NCI-H1694 (cell line): ENCODE measurements at regions not wholly inside any gene's neighbourhood (a gene's known extent, or its start where the extent isn't known, plus 50 kb on each side); places are given as distances from the start of the nearest gene placed in this dataset.
"Not testable (repeated sequence)": the region's sequence is repeated elsewhere in the genome, so short reads cannot be mapped to it uniquely, and the experiment has no call there.

ENCODE experiments used
- DNase-seq: peaks from one replicate; lab custom pipeline; 2025; lab: John Stamatoyannopoulos, UW

GRCh38 chr7:66413379-66414114, 208.4 kb downstream of the TPST1 start:
- DNase-seq = peak; percentile 4

DNA sequence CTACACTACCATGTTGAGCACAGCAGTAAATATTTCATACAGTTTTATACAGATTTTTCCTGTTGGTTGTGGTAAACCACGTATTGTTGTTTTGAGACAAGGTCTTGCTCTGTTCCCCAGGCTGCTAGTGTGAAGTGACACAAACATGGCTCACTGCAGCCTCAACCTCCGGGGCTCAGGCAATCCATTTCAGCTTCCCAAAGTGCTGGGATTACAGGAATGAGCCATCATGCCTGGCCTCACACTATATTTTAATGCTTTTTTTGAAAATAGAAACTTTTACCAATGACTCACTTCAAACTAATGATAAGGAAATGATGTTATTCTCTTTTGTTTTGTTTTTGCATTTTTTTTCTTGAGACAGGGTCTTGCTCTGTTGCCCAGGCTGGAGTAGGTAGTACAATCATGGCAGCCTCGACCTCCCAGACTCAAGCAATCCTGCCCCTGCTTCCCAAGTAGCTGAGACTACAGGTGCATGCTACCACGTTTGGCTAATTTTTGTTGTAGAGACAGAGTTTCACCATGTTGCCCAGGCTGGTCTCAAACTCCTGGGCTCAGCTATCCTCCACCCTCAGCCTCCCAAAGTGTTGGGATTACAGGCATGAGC, 210.6 kb downstream of the TPST1 start:
- no peak for DNase-seq

DNA sequence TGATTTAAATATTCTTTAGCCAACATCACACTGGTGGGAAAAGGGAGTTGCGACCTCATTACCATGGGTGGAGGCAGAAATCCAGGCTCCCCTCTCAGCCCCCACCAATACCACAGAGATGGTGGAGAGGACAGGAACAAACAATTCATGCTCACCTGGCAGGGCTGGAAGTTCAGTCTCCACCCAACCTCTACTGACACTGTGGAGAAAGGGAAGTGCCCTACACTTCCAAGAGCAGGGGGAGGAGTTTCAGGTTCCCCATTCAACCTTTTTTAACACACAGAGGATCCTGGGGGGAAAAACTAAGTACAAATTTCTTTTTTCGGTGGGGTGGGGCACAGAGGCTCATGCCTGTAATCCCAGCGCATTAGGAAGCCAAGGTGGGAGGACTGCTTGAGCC, 210.1 kb upstream of the KCTD7 start:
- DNase-seq = no peak

DNA sequence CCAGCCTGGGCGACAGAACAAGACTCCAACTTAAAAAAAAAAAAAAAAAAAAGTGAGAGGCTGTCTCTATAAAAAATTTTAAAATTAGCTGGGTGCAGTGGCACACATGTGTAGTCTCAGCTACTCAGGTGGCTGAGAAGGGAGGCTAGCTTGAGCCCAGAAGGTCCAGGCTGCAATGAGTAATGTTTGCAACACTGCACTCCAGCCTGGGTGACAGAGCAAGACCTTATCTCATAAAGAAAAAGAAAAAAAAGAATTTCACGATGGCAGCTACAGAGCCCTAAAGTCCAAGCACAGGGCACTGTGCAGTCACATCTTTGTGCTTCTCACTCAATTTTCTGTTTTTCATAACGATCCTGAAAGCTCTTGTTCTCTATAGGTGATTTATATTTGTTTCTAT, 209.5 kb upstream of the KCTD7 start:
- no peak for DNase-seq

DNA sequence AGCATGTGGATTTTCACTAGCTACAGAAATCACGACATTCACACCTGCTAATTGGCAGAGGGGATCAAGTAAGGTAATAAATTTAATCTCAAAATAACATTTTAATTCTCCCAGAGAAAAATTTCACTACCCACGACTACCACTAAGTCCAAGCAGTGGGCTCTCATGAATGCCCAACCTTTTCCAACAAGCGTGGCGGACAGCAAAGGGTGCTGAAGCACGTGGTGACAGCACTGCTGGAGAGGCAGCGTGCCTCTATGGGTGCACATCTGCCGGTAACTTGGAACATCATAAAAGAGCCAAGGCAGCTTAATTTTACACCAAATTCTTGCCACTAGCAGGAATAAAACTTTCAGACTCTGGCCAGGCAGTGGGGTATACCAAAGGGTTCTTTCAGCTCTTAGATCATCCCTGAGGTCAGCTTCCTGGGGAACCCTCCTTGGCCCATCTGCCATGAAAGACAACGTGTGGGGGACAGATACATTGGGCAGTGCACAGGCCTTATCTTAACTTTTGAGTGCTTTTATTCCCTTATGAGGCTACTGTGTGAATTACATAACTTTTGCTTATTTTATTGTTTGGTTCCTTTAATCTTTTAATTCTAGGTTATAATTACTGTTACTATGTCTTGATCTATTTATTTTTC, 206.7 kb upstream of the KCTD7 start:
- DNase-seq = no peak

- DNase-seq = no peak
Observed at GRCh38 chr7:66423729-66424128, 205.0 kb upstream of the KCTD7 start.

DNA sequence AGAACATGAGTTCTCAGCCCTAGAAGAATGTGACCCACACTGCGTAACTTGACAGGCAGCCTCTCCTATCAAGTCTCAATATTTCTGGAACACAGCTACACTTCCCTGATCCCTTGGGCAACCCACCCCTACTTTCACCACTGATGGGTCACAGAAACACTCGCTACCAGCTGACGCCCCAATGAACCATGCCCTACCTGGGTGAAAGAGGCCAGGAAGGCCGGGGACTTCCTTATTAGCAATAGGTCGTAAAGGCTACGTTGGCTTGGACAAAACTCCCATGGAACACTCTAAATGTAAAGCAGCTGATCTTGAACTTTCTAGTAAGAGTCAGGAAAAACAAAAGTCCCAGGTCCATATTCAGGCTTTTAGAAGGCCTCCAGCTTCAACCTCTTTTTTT, 202.3 kb upstream of the KCTD7 start:
- no peak for DNase-seq

GRCh38 chr7:66426996-66427395, 201.7 kb upstream of the KCTD7 start:
- DNase-seq = no peak

GRCh38 chr7:66427956-66428355, 200.7 kb upstream of the KCTD7 start:
- no peak for DNase-seq

DNA sequence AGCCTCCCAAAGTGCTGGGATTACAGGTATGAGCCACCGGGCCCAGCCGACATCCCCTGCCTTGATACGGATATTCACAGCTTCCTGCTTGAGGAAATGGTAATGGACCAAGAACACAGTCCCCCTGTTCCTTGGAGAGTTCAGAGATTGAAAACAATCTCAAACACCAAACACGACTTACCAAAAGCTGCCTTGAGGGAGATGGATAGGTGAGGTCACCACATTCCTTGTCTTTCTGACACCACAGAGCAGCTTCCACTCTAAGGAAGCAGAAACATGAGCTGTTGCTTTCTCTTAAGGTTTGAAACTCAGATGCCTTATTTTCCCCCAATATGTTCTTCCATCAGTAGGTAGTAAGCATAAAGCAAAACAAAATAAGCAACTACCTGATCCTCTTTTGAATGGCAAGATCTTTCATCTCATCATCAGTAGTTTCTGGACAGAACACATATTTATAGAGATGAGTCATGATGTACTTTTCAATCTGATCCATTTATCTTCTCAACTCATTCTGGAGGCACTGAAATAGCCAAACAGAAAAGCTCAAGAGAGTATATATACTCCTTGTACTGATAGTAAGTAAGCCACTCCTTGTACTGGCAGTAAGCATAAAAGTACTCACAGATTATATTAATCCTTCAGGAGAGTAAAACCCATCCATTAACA, 199.1 kb upstream of the KCTD7 start:
- no peak for DNase-seq

- no peak for DNase-seq
Observed at GRCh38 chr7:66430164-66430545, 198.5 kb upstream of the KCTD7 start.

GRCh38 chr7:66438703-66439405, 189.8 kb upstream of the KCTD7 start:
- DNase-seq = not testable (repeated sequence)

GRCh38 chr7:66442385-66442784, 186.3 kb upstream of the KCTD7 start:
- no peak for DNase-seq

DNA sequence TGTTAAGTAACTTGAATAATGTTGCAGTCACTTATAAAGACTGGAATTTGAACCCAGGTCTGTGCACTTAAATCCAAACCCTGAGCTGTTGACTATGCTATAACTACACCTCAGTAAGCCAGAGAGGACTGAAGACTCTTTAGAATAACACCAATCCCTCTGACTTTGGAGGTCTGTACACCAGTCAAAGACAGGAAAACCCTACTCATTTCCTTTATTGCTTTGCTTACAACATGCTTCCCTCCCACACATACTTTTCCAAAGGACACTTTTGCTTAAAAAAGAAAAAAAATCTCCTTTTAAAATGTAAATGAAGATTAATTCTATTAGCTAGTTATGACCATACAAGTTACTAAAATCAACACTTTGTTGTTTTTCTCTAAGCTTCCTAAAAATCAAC, 184.7 kb upstream of the KCTD7 start:
- no peak for DNase-seq

DNA sequence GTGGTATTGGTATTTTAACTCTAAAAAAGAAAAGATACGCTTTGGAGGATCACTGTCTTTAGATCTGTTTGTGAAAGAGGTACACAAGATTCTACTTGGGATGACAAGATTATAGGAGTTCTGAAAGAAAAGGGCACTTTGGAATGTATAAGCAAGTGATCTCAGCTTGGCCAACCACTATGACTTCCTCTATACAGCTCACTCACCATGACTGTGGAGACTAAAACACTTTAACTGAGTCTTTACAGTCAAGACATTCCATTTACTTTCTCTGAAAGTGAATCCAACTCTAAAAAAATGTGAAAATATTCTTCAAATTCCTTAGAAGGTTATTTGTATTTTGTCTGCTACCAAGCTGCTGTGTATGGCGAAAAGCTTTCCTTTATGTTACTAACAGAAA, 181.7 kb upstream of the KCTD7 start:
- not testable (repeated sequence) for DNase-seq

- DNase-seq = not testable (repeated sequence)
Observed at GRCh38 chr7:66450814-66451213, 177.9 kb upstream of the KCTD7 start.

- DNase-seq = not testable (repeated sequence)
Observed at GRCh38 chr7:66451713-66452112, 177.0 kb upstream of the KCTD7 start.

GRCh38 chr7:66452165-66452564, 176.5 kb upstream of the KCTD7 start:
- no peak for DNase-seq

DNA sequence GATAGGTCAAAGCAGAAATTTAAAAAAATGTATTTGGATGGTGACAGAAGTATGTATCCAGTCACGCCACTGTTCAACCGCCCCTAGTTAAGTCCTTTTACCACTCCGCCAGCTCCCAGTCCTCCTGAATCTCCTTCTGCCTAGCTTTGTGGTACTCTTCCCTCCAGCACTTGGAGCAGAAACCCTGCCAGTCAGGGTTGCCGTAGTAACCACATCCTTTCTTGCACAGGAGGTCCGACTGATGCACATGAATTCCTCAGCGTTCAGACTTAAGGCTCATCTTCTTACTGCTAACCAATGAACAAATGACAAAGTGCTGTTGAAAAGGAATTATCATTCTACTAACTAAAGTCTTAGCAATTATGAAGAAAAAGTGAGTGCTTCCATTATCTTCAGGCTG, 175.3 kb upstream of the KCTD7 start:
- no peak for DNase-seq

DNA sequence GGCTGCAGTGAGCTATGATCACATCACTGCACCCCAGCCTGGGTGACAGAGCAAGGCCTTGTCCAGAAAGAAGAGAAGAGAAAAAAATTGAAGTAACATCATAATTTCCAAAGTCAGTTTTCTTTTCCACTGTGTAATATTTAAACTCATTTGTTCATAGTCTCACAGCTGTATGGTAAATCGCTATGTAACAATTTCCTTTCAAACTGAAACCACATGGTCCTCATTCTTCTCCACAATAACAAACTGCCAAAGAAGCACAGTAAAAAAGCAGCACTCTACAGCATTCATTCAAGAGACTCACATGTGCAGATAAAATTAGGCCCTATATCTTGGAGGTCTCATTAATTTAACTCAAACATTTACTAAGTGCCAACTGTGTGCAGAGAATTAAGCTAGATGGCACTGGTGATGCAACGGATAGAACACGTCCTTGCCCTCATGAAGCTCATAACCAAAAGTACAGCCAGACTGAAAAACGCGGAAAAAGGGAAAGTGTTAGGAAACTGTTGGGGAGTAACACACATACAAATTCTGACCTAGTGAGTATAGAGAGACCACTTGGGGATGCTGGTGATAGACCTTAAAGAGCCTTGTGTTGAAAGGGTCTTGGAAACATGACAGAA, 174.0 kb upstream of the KCTD7 start:
- no peak for DNase-seq

DNA sequence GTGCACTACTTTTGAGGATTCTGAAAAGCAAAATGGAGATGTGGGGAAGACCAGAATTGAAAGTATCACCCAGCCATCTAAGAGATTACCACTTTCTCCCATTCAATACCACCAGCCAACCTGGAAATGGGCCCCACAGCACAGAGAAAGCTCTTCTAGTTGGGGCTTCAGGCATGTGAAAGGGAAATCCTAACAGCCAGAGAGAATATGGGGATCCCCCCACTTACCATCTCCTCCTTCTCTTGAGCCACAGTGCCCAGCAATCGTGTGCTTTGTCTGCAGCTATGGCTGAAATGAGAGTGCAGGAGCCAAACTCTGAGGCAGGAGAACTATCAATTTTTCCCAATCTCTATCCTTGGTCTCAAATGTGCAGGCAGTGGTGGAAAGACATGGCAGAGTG, 173.2 kb upstream of the KCTD7 start:
- DNase-seq = not testable (repeated sequence)

- DNase-seq = not testable (repeated sequence)
Observed at GRCh38 chr7:66456431-66456830, 172.2 kb upstream of the KCTD7 start.
